GM12878 (cell line): ENCODE measurements at regions not wholly inside any gene's neighbourhood (a gene's known extent, or its start where the extent isn't known, plus 50 kb on each side); places are given as distances from the start of the nearest gene placed in this dataset.
A peak's percentile ranks its signal among the peaks of the same experiment; 100 is the strongest.

Experiments
- ATAC-seq: fragments of 200-7000 bp; cut with Tn5 transposase; 3 replicates; pipeline ENCODE4 v1.9.1; 2020; ENCODE audit warnings: mild to moderate bottlenecking, moderate library complexity
- BruUV-seq: library from RNA; stranded (reverse); fragments of 400-500 nt; replicated peaks from 2 replicates; lab custom pipeline; 2021; lab: Mats Ljungman, UMichigan
- CTCF ChIA-PET: fragments of 300-600 bp; sonication (Branson Sonifier 250); formaldehyde crosslinking; extraction: SDS; loops from one replicate; lab custom pipeline; 2021; ENCODE audit warnings: inconsistent platforms; lab: Yijun Ruan, JAX
- POLR2A ChIA-PET: fragments of 350-600 bp; formaldehyde crosslinking; extraction: SDS; loops from one replicate; lab custom pipeline; 2021; ENCODE audit warnings: inconsistent platforms; lab: Charles Lee
- RAD21 ChIA-PET: fragments of 300-600 bp; sonication (Branson Sonifier 250); formaldehyde crosslinking; loops from one replicate; lab custom pipeline; 2023; ENCODE audit warnings: antibody characterized with exemption; ENCODE audit not compliant: unreplicated experiment; lab: Charles Lee
- SMC1A ChIA-PET: fragments of 300-600 bp; sonication (Branson Sonifier 250); formaldehyde crosslinking; loops from one replicate; lab custom pipeline; 2023; ENCODE audit not compliant: unreplicated experiment, uncharacterized antibody; lab: Charles Lee
- DNase-seq: peaks from one replicate; pipeline ENCODE4 v3.0.0-alpha.2; 2011; ENCODE audit warnings: low read depth, low spot score
- FAIRE-seq: peaks from 3 replicates; lab custom pipeline; 2011; peaks lifted over from hg19 to GRCh38; lab: Jason Lieb, UNC
- H2AFZ ChIP-seq: 2 replicates; pipeline ENCODE4 v1.6.0; 2011; ENCODE audit warnings: low read depth, low read length, control low read depth; ENCODE audit not compliant: control insufficient read depth
- H3K27ac ChIP-seq: 2 replicates; pipeline ENCODE4 v1.5.1; 2011; ENCODE audit warnings: control low read depth; ENCODE audit not compliant: control insufficient read depth, insufficient read depth
- H3K27me3 ChIP-seq, 2 experiments: replicated peaks in 1 of 2; 2 replicates each; pipeline versions ENCODE4 v1.6.0 to v1.6.1; 2011; ENCODE audit warnings: low read length in 1 of 2; ENCODE audit not compliant: control insufficient read depth in 2 of 2, insufficient read depth in 2 of 2
- H3K36me3 ChIP-seq, 2 experiments: 2 replicates each; pipeline ENCODE4 v1.5.1; 2011; ENCODE audit warnings: low read length in 1 of 2; ENCODE audit not compliant: control insufficient read depth in 2 of 2, insufficient read depth in 2 of 2
- H3K4me1 ChIP-seq: 2 replicates; pipeline ENCODE4 v1.6.1; 2011; ENCODE audit warnings: mild to moderate bottlenecking, low read length, moderate library complexity, mixed read lengths; ENCODE audit not compliant: control insufficient read depth, insufficient read depth
- H3K4me2 ChIP-seq: 2 replicates; pipeline ENCODE4 v1.6.0; 2011; ENCODE audit warnings: control low read depth; ENCODE audit not compliant: control insufficient read depth, insufficient read depth
- H3K4me3 ChIP-seq: fragments of 200-600 bp; sonication (generic); 2 replicates; pipeline ENCODE4 v1.5.1; 2016
- H3K79me2 ChIP-seq: 2 replicates; pipeline ENCODE4 v1.6.0; 2011; ENCODE audit warnings: low read length; ENCODE audit not compliant: control insufficient read depth, insufficient read depth
- H3K9ac ChIP-seq: 2 replicates; pipeline ENCODE4 v1.8.0; 2011; ENCODE audit warnings: low read length, control low read depth, mixed read lengths; ENCODE audit not compliant: control insufficient read depth, insufficient read depth
- H3K9me3 ChIP-seq: replicated peaks from 3 replicates; pipeline ENCODE4 v1.5.1; 2011; ENCODE audit warnings: mild to moderate bottlenecking, low read length; ENCODE audit not compliant: control insufficient read depth, insufficient read depth
- H4K20me1 ChIP-seq: 2 replicates; pipeline ENCODE4 v1.6.0; 2011; ENCODE audit not compliant: control insufficient read depth, insufficient read depth
- CHD4 ChIP-seq: fragments of 200-600 bp; sonication (generic); IDR thresholded peaks from 2 replicates; pipeline ENCODE4 v1.6.1; 2016; ENCODE audit warnings: mild to moderate bottlenecking
- IKZF1 ChIP-seq: fragments of 450-650 bp; conservative IDR thresholded peaks from 2 replicates; pipeline ENCODE4 v1.6.1; 2017; ENCODE audit warnings: antibody characterized with exemption, mild to moderate bottlenecking
- NFYB ChIP-seq: IDR thresholded peaks from 2 replicates; pipeline ENCODE4 v1.6.1; 2011; ENCODE audit warnings: low read depth, mild to moderate bottlenecking, low read length, improper control_type of control experiment, moderate library complexity; ENCODE audit not compliant: insufficient read depth
- PBX3 ChIP-seq: IDR thresholded peaks from 2 replicates; pipeline ENCODE4 v1.6.1; 2011; ENCODE audit warnings: mild to moderate bottlenecking, low read depth, low read length, moderate library complexity; ENCODE audit not compliant: insufficient replicate concordance
- RELA ChIP-seq: fragments of 450-650 bp; IDR thresholded peaks from 2 replicates; pipeline ENCODE4 v1.8.0; 2014; ENCODE audit warnings: borderline replicate concordance; ENCODE audit not compliant: partially characterized antibody
- TCF7 ChIP-seq: IDR thresholded peaks from 2 replicates; pipeline ENCODE4 v1.6.1; 2014; ENCODE audit warnings: antibody characterized with exemption, borderline replicate concordance
- ZNF384 ChIP-seq: IDR thresholded peaks from 2 replicates; pipeline ENCODE4 v1.6.1; 2012; ENCODE audit warnings: low read depth, mild to moderate bottlenecking, low read length, improper control_type of control experiment, borderline replicate concordance
- ZNF687 ChIP-seq: fragments of 450-650 bp; IDR thresholded peaks from 2 replicates; pipeline ENCODE4 v1.6.1; 2017; ENCODE audit warnings: mild to moderate bottlenecking, moderate library complexity
- ZZZ3 ChIP-seq: IDR thresholded peaks from 2 replicates; pipeline ENCODE4 v1.6.1; 2011; ENCODE audit warnings: low read depth; ENCODE audit not compliant: control insufficient read depth, insufficient read length
- WGBS: methylation state at CpG from one replicate; pipeline ENCODE4 v1.1.6; 2016; ENCODE audit warnings: low lambda C conversion rate; ENCODE audit not compliant: insufficient replicate concordance, insufficient coverage; ENCODE audit errors: missing lambda C conversion rate; 5-methylcytosine and 5-hydroxymethylcytosine counted together
- in situ Hi-C: fragments of 300-500 bp; cut with MboI; formaldehyde crosslinking; loops from 9 replicates; pipeline ENCODE4 v1.14.3; 2018; ENCODE audit warnings: mixed read lengths
- intact Hi-C: fragments of 100-400 bp; cut with micrococcal nuclease; formaldehyde crosslinking; loops from one replicate; pipeline ENCODE4 v1.14.2; 2022; ENCODE audit not compliant: unreplicated experiment
- TF ChIP-seq, protein P1 (sequence below): fragments of 450-650 bp; conservative IDR thresholded peaks from 2 replicates; pipeline ENCODE4 v1.6.1; 2017; ENCODE audit warnings: mild to moderate bottlenecking, moderate library complexity

GRCh38 chr7:22655781-22656180, 71.2 kb upstream of the IL6 start:
- intact Hi-C loops (no loop called here), in situ Hi-C loops (no loop called here)
- no peak overlapping the region for H3K4me3 ChIP-seq
- CTCF ChIA-PET: no interaction called here
- no peaks in the 10 kb centered on the region for H3K79me2 ChIP-seq
- no peak overlapping the region for H3K9ac ChIP-seq
- H3K4me1 ChIP-seq: no peaks in the 10 kb centered on the region
- no peaks in the 10 kb centered on the region for H3K36me3 ChIP-seq
- H3K27ac ChIP-seq: no peak overlapping the region
- H3K4me2 ChIP-seq: no peak overlapping the region
- WGBS: 33% methylated on average over 4 of the region's 4 CpGs
- peaks cover 0 to 6% of the 10 kb centered on the region in 2 experiments; a peak in 2 of 4 replicates for H3K27me3 ChIP-seq
- TF ChIP-seq NFYB (peak; percentile 54; the same call in 1 of the 2 replicates), CHD4 (no peak)
- H2AFZ ChIP-seq: no peak overlapping the region
- POLR2A ChIA-PET: interaction anchor here (0.6 kb wide), 1 partner anchor 196 kb away, joined by 7 read pairs; no protein-coding TSS in a partner anchor
- FAIRE-seq (no peak), ATAC-seq (no peak), DNase-seq (no peak)
- H4K20me1 ChIP-seq: no peaks in the 10 kb centered on the region
- RAD21 ChIA-PET: no interaction called here
- BruUV-seq: no TSS peak
- H3K9me3 ChIP-seq: no peaks in the 10 kb centered on the region
- SMC1A ChIA-PET: no interaction called here

- H3K36me3 ChIP-seq: no peaks in the 10 kb centered on the region
- RAD21 ChIA-PET: no interaction called here
- H3K4me3 ChIP-seq: no peak overlapping the region
- H3K4me2 ChIP-seq: no peak overlapping the region
- SMC1A ChIA-PET: no interaction called here
- H3K4me1 ChIP-seq: no peaks in the 10 kb centered on the region
- H3K79me2 ChIP-seq: no peaks in the 10 kb centered on the region
- H3K9me3 ChIP-seq: no peaks in the 10 kb centered on the region; the same call in 2 of the 3 replicates
- peak; percentile 61 for FAIRE-seq
- H3K27ac ChIP-seq: no peak overlapping the region
- CTCF ChIA-PET: no interaction called here
- DNase-seq: no peak
- intact Hi-C loops: no loop called here
- BruUV-seq: no TSS peak
- H4K20me1 ChIP-seq: no peaks in the 10 kb centered on the region
- no peak overlapping the region for H2AFZ ChIP-seq
- in situ Hi-C loops: no loop called here
- POLR2A ChIA-PET: no interaction called here
- WGBS: 0% methylated on average over 1 of the region's 1 CpG
- ATAC-seq: no peak
- peaks cover 0 to 6% of the 10 kb centered on the region in 2 experiments; a peak in 2 of 4 replicates for H3K27me3 ChIP-seq
- no peak overlapping the region for H3K9ac ChIP-seq
- TF ChIP-seq PBX3 (no peak), ZNF687 (no peak), ZNF384 (no peak), ZZZ3 (no peak), RELA (no peak), TCF7 (no peak), IKZF1 (no peak)
- TF ChIP-seq, protein P1, sequence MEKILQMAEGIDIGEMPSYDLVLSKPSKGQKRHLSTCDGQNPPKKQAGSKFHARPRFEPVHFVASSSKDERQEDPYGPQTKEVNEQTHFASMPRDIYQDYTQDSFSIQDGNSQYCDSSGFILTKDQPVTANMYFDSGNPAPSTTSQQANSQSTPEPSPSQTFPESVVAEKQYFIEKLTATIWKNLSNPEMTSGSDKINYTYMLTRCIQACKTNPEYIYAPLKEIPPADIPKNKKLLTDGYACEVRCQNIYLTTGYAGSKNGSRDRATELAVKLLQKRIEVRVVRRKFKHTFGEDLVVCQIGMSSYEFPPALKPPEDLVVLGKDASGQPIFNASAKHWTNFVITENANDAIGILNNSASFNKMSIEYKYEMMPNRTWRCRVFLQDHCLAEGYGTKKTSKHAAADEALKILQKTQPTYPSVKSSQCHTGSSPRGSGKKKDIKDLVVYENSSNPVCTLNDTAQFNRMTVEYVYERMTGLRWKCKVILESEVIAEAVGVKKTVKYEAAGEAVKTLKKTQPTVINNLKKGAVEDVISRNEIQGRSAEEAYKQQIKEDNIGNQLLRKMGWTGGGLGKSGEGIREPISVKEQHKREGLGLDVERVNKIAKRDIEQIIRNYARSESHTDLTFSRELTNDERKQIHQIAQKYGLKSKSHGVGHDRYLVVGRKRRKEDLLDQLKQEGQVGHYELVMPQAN: no peak
These were observed 72.2 kb upstream of the IL6 start for GRCh38 chr7:22654831-22655230.
